ENCODE measurements at regions not wholly inside any gene's neighbourhood (a gene's known extent, or its start where the extent isn't known, plus 50 kb on each side); places are given as distances from the start of the nearest gene placed in this dataset.

DNA sequence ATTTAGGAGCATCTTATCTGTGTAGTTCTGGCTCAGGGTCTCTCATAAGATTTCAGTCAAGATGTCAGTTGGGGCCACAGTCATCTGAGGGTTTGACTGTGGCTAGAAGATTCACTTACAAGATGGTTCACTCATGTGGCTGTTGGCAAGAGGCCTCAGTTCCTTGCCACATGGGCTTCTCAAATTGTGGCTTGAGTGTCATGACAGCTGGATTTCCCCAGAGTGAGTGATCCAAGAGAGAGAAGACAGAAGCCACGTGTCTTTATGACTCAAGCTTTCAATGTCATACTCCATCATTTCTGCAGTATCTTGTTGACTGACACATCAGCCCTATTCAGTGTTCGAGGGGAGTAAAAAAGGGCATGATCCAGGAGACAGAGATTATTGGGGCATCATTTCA lies 131.3 kb upstream of the AP1S2 start:
- Histone ChIP-seq H3K4me3 (ENCODE audit: low read depth, low read length) (no peak overlapping the region; the same call in 1 of the 2 replicates), H3K4me1 (ENCODE audit: control insufficient read depth, insufficient read depth, low read length, unreplicated experiment) (peaks cover 20% of the 10 kb centered on the region), H2AFZ (ENCODE audit: low read length, unreplicated experiment) (no peak overlapping the region), H3K36me3 (ENCODE audit: insufficient read depth, low read length) (no peaks in the 10 kb centered on the region), H3K27me3 (ENCODE audit: insufficient read depth, low read length) (no peaks in the 10 kb centered on the region), H3K27ac (ENCODE audit: low read depth, low read length) (no peak overlapping the region), H3K79me2 (ENCODE audit: control insufficient read depth, insufficient read depth, low read length, unreplicated experiment) (no peaks in the 10 kb centered on the region)

- no peaks in the 10 kb centered on the region for H3K27me3 ChIP-seq (ENCODE audit: insufficient read depth, low read length)
- no peak overlapping the region for H2AFZ ChIP-seq (ENCODE audit: low read length, unreplicated experiment)
- no peak overlapping the region for H3K27ac ChIP-seq (ENCODE audit: low read depth, low read length)
- no peaks in the 10 kb centered on the region for H3K4me1 ChIP-seq (ENCODE audit: control insufficient read depth, insufficient read depth, low read length, unreplicated experiment)
- no peaks in the 10 kb centered on the region for H3K36me3 ChIP-seq (ENCODE audit: insufficient read depth, low read length)
- H3K79me2 ChIP-seq (ENCODE audit: control insufficient read depth, insufficient read depth, low read length, unreplicated experiment), result no peaks in the 10 kb centered on the region
- no peak overlapping the region for H3K4me3 ChIP-seq (ENCODE audit: low read depth, low read length)
Measured at GRCh38 chrX:15983034-15983433, 128.4 kb upstream of the AP1S2 start.

DNA sequence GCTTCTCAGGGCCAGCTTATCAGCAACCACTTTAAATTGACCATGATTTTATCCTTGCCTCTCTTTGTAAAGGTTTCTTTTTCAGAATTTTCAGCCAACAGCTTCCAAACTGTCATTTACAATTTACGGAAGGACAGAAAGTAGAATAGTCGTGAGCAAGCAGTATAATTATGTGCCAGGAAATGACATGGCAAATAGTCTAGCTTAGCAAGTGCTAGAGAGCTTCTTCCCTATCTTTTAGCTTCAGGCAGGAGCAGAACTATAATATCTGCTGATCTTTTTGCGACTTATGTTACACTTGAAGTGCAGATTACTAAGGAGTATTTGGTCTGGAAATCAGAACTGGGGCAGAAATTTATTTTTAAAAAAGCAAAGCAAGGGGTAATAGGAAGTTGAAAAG lies 123.0 kb upstream of the AP1S2 start:
- Histone ChIP-seq H3K4me3 (ENCODE audit: low read depth, low read length) (no peak overlapping the region), H3K27ac (ENCODE audit: low read depth, low read length) (no peak overlapping the region), H3K4me1 (ENCODE audit: control insufficient read depth, insufficient read depth, low read length, unreplicated experiment) (no peaks in the 10 kb centered on the region), H3K79me2 (ENCODE audit: control insufficient read depth, insufficient read depth, low read length, unreplicated experiment) (no peaks in the 10 kb centered on the region), H3K27me3 (ENCODE audit: insufficient read depth, low read length) (no peaks in the 10 kb centered on the region), H3K36me3 (ENCODE audit: insufficient read depth, low read length) (no peaks in the 10 kb centered on the region), H2AFZ (ENCODE audit: low read length, unreplicated experiment) (no peak overlapping the region)

DNA sequence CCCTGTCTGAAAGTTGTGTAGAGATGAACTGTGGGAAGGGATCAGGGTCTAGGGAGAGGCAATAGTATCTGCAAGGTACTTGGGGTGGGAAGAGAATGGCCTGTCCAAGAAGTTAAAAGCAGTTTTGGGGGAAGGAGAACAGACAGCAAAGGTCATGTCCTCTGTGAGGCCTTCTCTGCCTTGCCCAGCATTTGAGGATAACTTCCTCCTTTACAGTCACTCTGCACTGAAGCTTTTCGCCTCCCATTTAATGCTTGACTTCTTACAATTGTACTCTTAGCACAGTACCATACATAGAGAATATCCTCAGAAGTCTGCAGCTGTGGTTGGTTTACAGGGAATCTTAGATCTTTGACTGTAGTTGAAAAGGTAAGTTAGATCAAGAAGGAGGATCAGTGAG lies 121.8 kb upstream of the AP1S2 start:
- Histone ChIP-seq H3K79me2 (ENCODE audit: control insufficient read depth, insufficient read depth, low read length, unreplicated experiment) (no peaks in the 10 kb centered on the region), H2AFZ (ENCODE audit: low read length, unreplicated experiment) (no peak overlapping the region), H3K36me3 (ENCODE audit: insufficient read depth, low read length) (no peaks in the 10 kb centered on the region), H3K27me3 (ENCODE audit: insufficient read depth, low read length) (no peaks in the 10 kb centered on the region), H3K4me1 (ENCODE audit: control insufficient read depth, insufficient read depth, low read length, unreplicated experiment) (no peaks in the 10 kb centered on the region), H3K4me3 (ENCODE audit: low read depth, low read length) (no peak overlapping the region), H3K27ac (ENCODE audit: low read depth, low read length) (no peak overlapping the region)

DNA sequence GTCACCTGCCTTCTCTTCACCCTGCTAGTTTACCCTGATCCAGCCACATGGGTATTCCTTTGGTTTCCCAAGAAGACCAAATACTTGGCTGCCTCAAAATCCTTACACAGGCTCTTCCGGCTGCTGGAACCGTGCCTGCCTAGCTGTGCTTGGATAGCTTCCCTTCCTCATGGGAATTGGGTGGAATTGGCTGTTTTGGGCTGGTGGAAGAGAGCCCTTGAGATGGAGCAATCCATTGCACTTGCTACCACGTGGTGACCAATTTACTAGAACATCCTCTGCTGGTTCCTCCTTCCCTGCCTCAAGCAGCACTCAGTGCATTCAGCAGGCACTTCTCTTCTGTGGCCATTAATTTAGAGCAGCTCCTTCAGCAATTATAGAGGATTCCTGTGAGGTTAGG lies 119.3 kb upstream of the AP1S2 start:
- no peak overlapping the region for H3K4me3 ChIP-seq (ENCODE audit: low read depth, low read length)
- no peaks in the 10 kb centered on the region for H3K36me3 ChIP-seq (ENCODE audit: insufficient read depth, low read length)
- H3K27me3 ChIP-seq (ENCODE audit: insufficient read depth, low read length), result no peaks in the 10 kb centered on the region
- H3K27ac ChIP-seq (ENCODE audit: low read depth, low read length), result no peak overlapping the region
- H2AFZ ChIP-seq (ENCODE audit: low read length, unreplicated experiment), result no peak overlapping the region
- H3K79me2 ChIP-seq (ENCODE audit: control insufficient read depth, insufficient read depth, low read length, unreplicated experiment), result no peaks in the 10 kb centered on the region
- H3K4me1 ChIP-seq (ENCODE audit: control insufficient read depth, insufficient read depth, low read length, unreplicated experiment), result no peaks in the 10 kb centered on the region

GRCh38 chrX:15973299-15973698 lies 118.7 kb upstream of the AP1S2 start:
- H3K27me3 ChIP-seq (ENCODE audit: insufficient read depth, low read length), result no peaks in the 10 kb centered on the region
- no peak overlapping the region for H3K27ac ChIP-seq (ENCODE audit: low read depth, low read length)
- no peak overlapping the region for H2AFZ ChIP-seq (ENCODE audit: low read length, unreplicated experiment)
- H3K36me3 ChIP-seq (ENCODE audit: insufficient read depth, low read length), result no peaks in the 10 kb centered on the region
- H3K4me3 ChIP-seq (ENCODE audit: low read depth, low read length), result no peak overlapping the region
- H3K79me2 ChIP-seq (ENCODE audit: control insufficient read depth, insufficient read depth, low read length, unreplicated experiment), result no peaks in the 10 kb centered on the region
- H3K4me1 ChIP-seq (ENCODE audit: control insufficient read depth, insufficient read depth, low read length, unreplicated experiment), result no peaks in the 10 kb centered on the region

GRCh38 chrX:15971696-15972095 lies 117.1 kb upstream of the AP1S2 start:
- Histone ChIP-seq H3K36me3 (ENCODE audit: insufficient read depth, low read length) (no peaks in the 10 kb centered on the region), H3K4me3 (ENCODE audit: low read depth, low read length) (no peak overlapping the region), H3K27me3 (ENCODE audit: insufficient read depth, low read length) (no peaks in the 10 kb centered on the region), H3K79me2 (ENCODE audit: control insufficient read depth, insufficient read depth, low read length, unreplicated experiment) (no peaks in the 10 kb centered on the region), H3K4me1 (ENCODE audit: control insufficient read depth, insufficient read depth, low read length, unreplicated experiment) (no peaks in the 10 kb centered on the region), H3K27ac (ENCODE audit: low read depth, low read length) (no peak overlapping the region), H2AFZ (ENCODE audit: low read length, unreplicated experiment) (no peak overlapping the region)

GRCh38 chrX:15963858-15964257 lies 109.2 kb upstream of the AP1S2 start:
- H3K27me3 ChIP-seq (ENCODE audit: insufficient read depth, low read length), result no peaks in the 10 kb centered on the region
- H3K79me2 ChIP-seq (ENCODE audit: control insufficient read depth, insufficient read depth, low read length, unreplicated experiment), result no peaks in the 10 kb centered on the region

GRCh38 chrX:15960237-15960636 lies 105.6 kb upstream of the AP1S2 start:
- Histone ChIP-seq H2AFZ (ENCODE audit: low read length, unreplicated experiment) (no peak overlapping the region), H3K79me2 (ENCODE audit: control insufficient read depth, insufficient read depth, low read length, unreplicated experiment) (no peaks in the 10 kb centered on the region), H3K27ac (ENCODE audit: low read depth, low read length) (no peak overlapping the region), H3K36me3 (ENCODE audit: insufficient read depth, low read length) (no peaks in the 10 kb centered on the region), H3K27me3 (ENCODE audit: insufficient read depth, low read length) (no peaks in the 10 kb centered on the region), H3K4me3 (ENCODE audit: low read depth, low read length) (no peak overlapping the region), H3K4me1 (ENCODE audit: control insufficient read depth, insufficient read depth, low read length, unreplicated experiment) (no peaks in the 10 kb centered on the region)

More at GRCh38 chrX:15963858-15964257, 109.2 kb upstream of the AP1S2 start:
- H3K4me1 ChIP-seq (ENCODE audit: control insufficient read depth, insufficient read depth, low read length, unreplicated experiment), result no peaks in the 10 kb centered on the region
- H3K36me3 ChIP-seq (ENCODE audit: insufficient read depth, low read length), result no peaks in the 10 kb centered on the region
- H3K27ac ChIP-seq (ENCODE audit: low read depth, low read length), result no peak overlapping the region
- no peak overlapping the region for H3K4me3 ChIP-seq (ENCODE audit: low read depth, low read length)
- no peak overlapping the region for H2AFZ ChIP-seq (ENCODE audit: low read length, unreplicated experiment)

DNA sequence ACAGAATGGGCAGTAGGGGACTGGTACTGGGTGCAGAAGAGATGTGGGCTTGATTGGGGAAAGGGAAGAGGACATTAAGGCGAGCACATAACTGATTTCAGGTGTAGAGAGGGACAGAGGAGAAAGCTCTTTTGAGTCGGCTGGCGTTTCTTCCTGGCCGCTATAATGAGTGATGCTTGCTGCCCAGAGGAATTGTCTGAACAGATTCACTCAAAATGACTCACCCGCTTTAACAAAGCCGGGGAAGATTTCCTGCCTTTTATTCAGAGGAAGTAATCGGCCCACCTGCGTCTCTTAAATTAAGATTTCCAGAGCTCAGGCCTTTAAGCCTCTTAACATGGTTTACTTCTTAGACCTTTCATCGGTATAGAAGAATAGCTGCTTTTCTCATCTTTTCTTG lies 102.1 kb upstream of the AP1S2 start:
- Histone ChIP-seq H3K27ac (ENCODE audit: low read depth, low read length) (no peak overlapping the region), H3K79me2 (ENCODE audit: control insufficient read depth, insufficient read depth, low read length, unreplicated experiment) (no peaks in the 10 kb centered on the region), H3K4me1 (ENCODE audit: control insufficient read depth, insufficient read depth, low read length, unreplicated experiment) (no peaks in the 10 kb centered on the region), H3K4me3 (ENCODE audit: low read depth, low read length) (no peak overlapping the region), H3K27me3 (ENCODE audit: insufficient read depth, low read length) (no peaks in the 10 kb centered on the region), H2AFZ (ENCODE audit: low read length, unreplicated experiment) (no peak overlapping the region), H3K36me3 (ENCODE audit: insufficient read depth, low read length) (no peaks in the 10 kb centered on the region)

DNA sequence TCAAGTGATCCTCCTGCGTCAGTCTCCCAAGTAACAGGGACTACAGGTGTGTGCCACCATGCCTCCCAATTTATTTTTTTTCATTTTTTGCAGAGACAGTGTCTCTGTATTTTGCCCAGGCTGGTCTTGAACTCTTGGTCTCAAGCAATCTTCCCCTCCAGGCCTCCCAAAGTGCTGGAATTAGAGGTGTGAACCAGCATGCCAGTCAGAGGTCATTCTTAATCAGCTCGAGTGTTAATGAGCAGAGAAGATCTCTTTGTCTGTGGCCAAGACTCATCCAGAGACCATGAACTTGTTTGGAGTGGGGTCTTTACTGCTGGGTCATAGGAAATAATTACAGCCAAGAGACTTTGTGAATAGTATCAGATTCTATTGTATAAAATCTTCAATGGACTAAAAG lies 99.2 kb upstream of the AP1S2 start:
- H3K79me2 ChIP-seq (ENCODE audit: control insufficient read depth, insufficient read depth, low read length, unreplicated experiment), result no peaks in the 10 kb centered on the region
- no peaks in the 10 kb centered on the region for H3K4me1 ChIP-seq (ENCODE audit: control insufficient read depth, insufficient read depth, low read length, unreplicated experiment)
- H3K4me3 ChIP-seq (ENCODE audit: low read depth, low read length), result no peak overlapping the region
- H3K36me3 ChIP-seq (ENCODE audit: insufficient read depth, low read length), result no peaks in the 10 kb centered on the region
- H3K27me3 ChIP-seq (ENCODE audit: insufficient read depth, low read length), result no peaks in the 10 kb centered on the region
- H2AFZ ChIP-seq (ENCODE audit: low read length, unreplicated experiment), result no peak overlapping the region
- H3K27ac ChIP-seq (ENCODE audit: low read depth, low read length), result no peak overlapping the region

DNA sequence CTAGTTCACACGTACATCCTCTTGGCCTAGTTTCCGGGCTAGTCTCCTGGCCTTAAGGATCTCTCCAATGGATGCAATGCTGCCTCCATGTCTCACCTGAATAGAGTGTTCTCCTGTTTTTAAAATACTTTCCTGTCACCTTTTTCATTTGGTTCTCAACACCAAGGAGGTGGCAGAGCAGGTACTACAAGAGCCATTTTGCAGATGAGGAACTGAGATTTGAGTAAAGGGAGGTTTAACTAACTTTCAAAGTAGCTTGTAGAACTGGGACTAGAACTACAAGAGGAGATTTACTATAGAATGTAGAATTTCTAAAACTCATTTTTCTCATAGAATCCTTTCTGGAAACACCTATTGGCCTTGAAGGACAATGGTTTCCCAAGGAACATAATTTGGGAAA lies 97.6 kb upstream of the AP1S2 start:
- Histone ChIP-seq H3K79me2 (ENCODE audit: control insufficient read depth, insufficient read depth, low read length, unreplicated experiment) (no peaks in the 10 kb centered on the region), H3K27me3 (ENCODE audit: insufficient read depth, low read length) (no peaks in the 10 kb centered on the region), H3K4me3 (ENCODE audit: low read depth, low read length) (no peak overlapping the region), H3K4me1 (ENCODE audit: control insufficient read depth, insufficient read depth, low read length, unreplicated experiment) (peaks cover 16% of the 10 kb centered on the region), H2AFZ (ENCODE audit: low read length, unreplicated experiment) (no peak overlapping the region), H3K27ac (ENCODE audit: low read depth, low read length) (no peak overlapping the region), H3K36me3 (ENCODE audit: insufficient read depth, low read length) (no peaks in the 10 kb centered on the region)

All from ACC112 (cell line).